Stomach (tissue), 8 donors: ENCODE measurements at regions not wholly inside any gene's neighbourhood (a gene's known extent, or its start where the extent isn't known, plus 50 kb on each side); places are given as distances from the start of the nearest gene placed in this dataset.
"Not testable (repeated sequence)": the region's sequence is repeated elsewhere in the genome, so short reads cannot be mapped to it uniquely, and the experiment has no call there.

Experiments
- DNase-seq, 2 donors: peaks; one replicate each; pipeline versions ENCODE4 v3.0.0 to v3.0.0-alpha.2; 2013 to 2019
- H3K27ac ChIP-seq, 5 donors: fragments of 200-600 bp in 4 of 5; sonication (generic) in 4 of 5; one replicate each; pipeline ENCODE4 v1.5.1; 2013 to 2019; ENCODE audit warnings: mild to moderate bottlenecking in 1 of 5, moderate library complexity in 1 of 5
- H3K27me3 ChIP-seq, 3 donors: fragments of 200-600 bp; sonication (generic); one replicate each; pipeline ENCODE4 v1.5.1; 2017 to 2019; ENCODE audit warnings: mixed run types in 1 of 3
- H3K36me3 ChIP-seq, 4 donors: fragments of 200-600 bp; sonication (generic); 1 replicate in 3 of 4; 2 replicates in 1 of 4; pipeline ENCODE4 v1.5.1; 2016 to 2019
- H3K4me1 ChIP-seq, 4 donors: fragments of 200-600 bp; sonication (generic); one replicate each; pipeline ENCODE4 v1.5.1; 2016 to 2019
- H3K4me3 ChIP-seq, 4 donors: fragments of 200-600 bp; sonication (generic) in 3 of 4; one replicate each; pipeline ENCODE4 v1.5.1; 2016 to 2019; ENCODE audit warnings: mild to moderate bottlenecking in 1 of 4
- H3K9me3 ChIP-seq, 4 donors: fragments of 200-600 bp; sonication (generic); one replicate each; pipeline ENCODE4 v1.5.1; 2016 to 2019
- CTCF ChIP-seq, 7 experiments: fragments of 450-650 bp in 4 of 7; fragments of 200-600 bp in 3 of 7; sonication (generic) in 3 of 7; IDR thresholded peaks; one replicate each; pipeline ENCODE4 v1.5.1; 2016 to 2019; ENCODE audit warnings: antibody characterized with exemption in 7 of 7, control low read depth in 2 of 7, mild to moderate bottlenecking in 1 of 7
- EP300 ChIP-seq: sonication (generic); formaldehyde crosslinking; IDR thresholded peaks from one replicate; pipeline ENCODE4 v1.6.1; 2017; ENCODE audit warnings: antibody characterized with exemption
- POLR2A ChIP-seq, 4 donors: fragments of 450-650 bp; IDR thresholded peaks; one replicate each; pipeline ENCODE4 v1.6.1; 2016; ENCODE audit warnings: antibody characterized with exemption in 4 of 4, control low read depth in 2 of 4, mild to moderate bottlenecking in 1 of 4, moderate library complexity in 1 of 4
- POLR2AphosphoS5 ChIP-seq, 3 donors: sonication (generic); formaldehyde crosslinking; IDR thresholded peaks; one replicate each; pipeline ENCODE4 v1.6.1; 2016; ENCODE audit warnings: antibody characterized with exemption in 3 of 3
- WGBS, 5 donors: extraction: QIAGEN DNeasy Blood & Tissue Kit in 3 of 5; methylation state at CpG; one replicate each; pipeline versions ENCODE4 v1.1.5 to v1.1.7; 2013 to 2018; 5-methylcytosine and 5-hydroxymethylcytosine counted together
- intact Hi-C: fragments of 100-400 bp; cut with DNase I; formaldehyde crosslinking; loops from one replicate; pipeline ENCODE4 v1.15.1; 2023; ENCODE audit warnings: low total_unique reads
- donor health status: healthy with polysubstance abuse.
- donor health status: Bipolar disorder and iron deficiency.
- donor health status: healthy.

- no peak for TF ChIP-seq CTCF (IDR thresholded peaks at IDR 0.05)
- TF ChIP-seq POLR2A (IDR thresholded peaks at IDR 0.05), result no peak
- TF ChIP-seq POLR2AphosphoS5 (IDR thresholded peaks at IDR 0.05), result no peak
- no peak for TF ChIP-seq EP300
- intact Hi-C loops, result no loop called here
- no peak for DNase-seq
- no peaks in the 10 kb centered on the region for H3K4me1 ChIP-seq
- H3K36me3 ChIP-seq, result no peaks in the 10 kb centered on the region
- H3K27ac ChIP-seq, result no peak overlapping the region
- peaks cover 0 to 2% (median 0%) of the 10 kb centered on the region in 4 donors for H3K9me3 ChIP-seq
- 86 to 93% (median 90%) methylated on average over 5 of the region's 5 CpGs for WGBS, 5 donors
- no peak overlapping the region for H3K4me3 ChIP-seq
- no peaks in the 10 kb centered on the region for H3K27me3 ChIP-seq
Measured at GRCh38 chr7:106560482-106560881, 100.5 kb downstream of the CCDC71L start.

- H3K36me3 ChIP-seq, H3K27ac ChIP-seq, H3K4me1 ChIP-seq, DNase-seq, H3K27me3 ChIP-seq, intact Hi-C loops, H3K9me3 ChIP-seq, H3K4me3 ChIP-seq: not testable (repeated sequence)
- WGBS, 5 donors, result 49 to 70% (median 58%) methylated on average over 2 of the region's 2 CpGs
Measured at GRCh38 chr7:106556244-106556643, 104.7 kb downstream of the CCDC71L start.

- DNase-seq, H3K27me3 ChIP-seq, H3K9me3 ChIP-seq, H3K27ac ChIP-seq, intact Hi-C loops, H3K4me3 ChIP-seq, H3K36me3 ChIP-seq, H3K4me1 ChIP-seq: not testable (repeated sequence)
- WGBS, 5 donors, result 92 to 100% (median 97%) methylated on average over 1 of the region's 1 CpG
Measured at GRCh38 chr7:106554623-106555022, 106.3 kb downstream of the CCDC71L start.

GRCh38 chr7:106553446-106553836, 107.5 kb downstream of the CCDC71L start:
- intact Hi-C loops, result no loop called here
- WGBS, 5 donors, result 60 to 89% (median 75%) methylated on average over 3 of the region's 3 CpGs
- TF ChIP-seq POLR2A (IDR thresholded peaks at IDR 0.05) (no peak), POLR2AphosphoS5 (IDR thresholded peaks at IDR 0.05) (no peak), EP300 (no peak), CTCF (IDR thresholded peaks at IDR 0.05) (no peak)
- Histone ChIP-seq H3K9me3 (peaks cover 0 to 6% (median 0%) of the 10 kb centered on the region in 4 donors), H3K27me3 (no peaks in the 10 kb centered on the region), H3K4me3 (no peak overlapping the region), H3K4me1 (no peaks in the 10 kb centered on the region), H3K27ac (no peak overlapping the region), H3K36me3 (no peaks in the 10 kb centered on the region)
- no peak for DNase-seq

- Histone ChIP-seq H3K27me3 (no peaks in the 10 kb centered on the region), H3K27ac (no peak overlapping the region), H3K36me3 (no peaks in the 10 kb centered on the region), H3K9me3 (peaks cover 0 to 6% (median 0%) of the 10 kb centered on the region in 4 donors), H3K4me3 (no peak overlapping the region), H3K4me1 (no peaks in the 10 kb centered on the region)
- peak in 1 of 2 donors; percentile 28 for DNase-seq
- WGBS, 5 donors, result 79 to 94% (median 83%) methylated on average over 5 of the region's 5 CpGs
- TF ChIP-seq EP300 (no peak), POLR2A (IDR thresholded peaks at IDR 0.05) (no peak), POLR2AphosphoS5 (IDR thresholded peaks at IDR 0.05) (no peak), CTCF (IDR thresholded peaks at IDR 0.05) (no peak)
- intact Hi-C loops, result no loop called here
Measured at GRCh38 chr7:106552645-106553445, 108.1 kb downstream of the CCDC71L start.
